K562 (cell line): ENCODE measurements at regions not wholly inside any gene's neighbourhood (a gene's known extent, or its start where the extent isn't known, plus 50 kb on each side); places are given as distances from the start of the nearest gene placed in this dataset.

ENCODE experiments used
- ESRRA ChIP-seq: fragments of 450-650 bp; IDR thresholded peaks from 2 replicates; pipeline ENCODE4 v1.6.1; 2014; ENCODE audit warnings: low read depth, mild to moderate bottlenecking, moderate library complexity, borderline replicate concordance
- FOXM1 ChIP-seq, 2 experiments: fragments of 450-650 bp in 1 of 2; sonication (generic) in 1 of 2; formaldehyde crosslinking in 1 of 2; IDR thresholded peaks; 2 replicates each; pipeline versions ENCODE4 v1.6.1 to v1.9.0; 2017 to 2022; ENCODE audit warnings: low read depth in 2 of 2, mild to moderate bottlenecking in 2 of 2, missing genetic modification reagents in 1 of 2, moderate library complexity in 1 of 2
- RAD51 ChIP-seq: fragments of 450-650 bp; IDR thresholded peaks from 2 replicates; pipeline ENCODE4 v1.7.1; 2016; ENCODE audit warnings: low read depth, mild to moderate bottlenecking, borderline replicate concordance
- SIN3A ChIP-seq, 2 experiments: fragments of 150-350 bp in 1 of 2; IDR thresholded peaks; 2 replicates each; pipeline ENCODE4 v1.6.1; 2011 to 2016; ENCODE audit warnings: borderline replicate concordance in 2 of 2, low read depth in 2 of 2, low read length in 2 of 2, mild to moderate bottlenecking in 2 of 2, moderate library complexity in 2 of 2; ENCODE audit not compliant: control insufficient read depth in 1 of 2

DNA sequence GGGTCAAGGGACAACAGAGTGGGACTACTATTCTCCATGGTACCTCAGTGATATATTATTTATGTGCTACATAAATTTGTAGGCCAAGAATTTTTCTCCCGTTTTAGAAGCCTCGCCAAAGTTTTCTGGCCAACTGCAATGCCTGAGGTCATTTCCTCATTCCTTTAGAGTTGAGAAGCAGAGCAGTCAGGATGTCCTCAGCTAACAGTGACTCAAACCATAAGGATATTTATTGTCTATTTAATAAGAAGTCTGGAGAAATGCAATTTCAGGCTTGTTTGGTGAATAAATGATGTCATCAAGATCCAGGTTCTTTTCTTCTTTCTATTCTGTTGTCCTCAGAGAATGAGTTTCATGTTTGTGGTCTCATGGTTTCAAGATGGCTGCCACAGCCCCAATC is 91.0 kb downstream of the ADCYAP1 start:
- TF ChIP-seq RAD51 = no peak
- TF ChIP-seq ESRRA = no peak
- no peak for TF ChIP-seq FOXM1 (IDR thresholded peaks at IDR 0.05; ENCODE audit: low read depth)
- no peak for TF ChIP-seq FOXM1 (CRISPR knock-in tag; IDR thresholded peaks at IDR 0.05; ENCODE audit: low read depth)
- TF ChIP-seq SIN3A (IDR thresholded peaks at IDR 0.05; ENCODE audit: borderline replicate concordance in 2 of 2, control insufficient read depth in 1 of 2, low read depth in 2 of 2, low read length in 2 of 2) = no peak
